GM21723 (cell line): ENCODE measurements at regions not wholly inside any gene's neighbourhood (a gene's known extent, or its start where the extent isn't known, plus 50 kb on each side); places are given as distances from the start of the nearest gene placed in this dataset.

Experiments
- ATAC-seq: cut with Tn5 transposase; IDR thresholded peaks from one replicate; pipeline ENCODE4 v1.9.1; 2021; ENCODE audit warnings: mild to moderate bottlenecking, moderate library complexity; ENCODE audit not compliant: unreplicated experiment

DNA sequence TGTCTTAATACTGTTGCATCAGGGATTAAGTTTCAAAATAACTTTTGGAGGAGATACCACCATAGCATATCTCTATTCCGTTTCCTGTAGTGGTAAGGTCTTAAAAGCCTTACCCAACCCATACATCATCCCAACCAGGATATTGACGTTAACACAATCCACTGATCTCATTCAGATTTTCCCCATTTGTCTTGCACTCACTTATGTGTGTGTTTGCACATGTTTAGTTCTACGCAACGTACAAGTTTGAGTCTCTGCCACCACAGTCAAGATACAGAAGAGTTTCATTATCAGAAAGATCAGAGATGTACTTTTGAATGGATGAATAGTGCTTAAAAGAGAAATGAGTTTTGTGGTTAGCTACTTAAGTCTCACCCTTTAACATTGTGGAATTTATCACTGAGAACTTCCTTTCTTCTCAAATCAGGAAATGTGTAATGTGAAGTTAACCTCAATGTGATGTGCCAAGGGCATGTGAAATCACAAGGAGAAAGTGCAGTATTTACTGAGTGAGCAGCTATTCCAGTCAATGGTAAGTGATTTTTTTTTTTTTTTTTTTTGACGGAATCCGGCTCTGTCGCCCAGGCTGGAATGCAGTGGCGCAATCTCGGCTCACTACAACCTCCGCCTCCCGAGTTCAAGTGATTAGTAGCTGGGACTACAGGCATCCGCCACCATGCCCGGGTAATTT lies 69.2 kb upstream of the EPHA4 start:
- no peak for ATAC-seq

- no peak for ATAC-seq
Measured at GRCh38 chr2:221640686-221641085, 68.6 kb upstream of the EPHA4 start.

DNA sequence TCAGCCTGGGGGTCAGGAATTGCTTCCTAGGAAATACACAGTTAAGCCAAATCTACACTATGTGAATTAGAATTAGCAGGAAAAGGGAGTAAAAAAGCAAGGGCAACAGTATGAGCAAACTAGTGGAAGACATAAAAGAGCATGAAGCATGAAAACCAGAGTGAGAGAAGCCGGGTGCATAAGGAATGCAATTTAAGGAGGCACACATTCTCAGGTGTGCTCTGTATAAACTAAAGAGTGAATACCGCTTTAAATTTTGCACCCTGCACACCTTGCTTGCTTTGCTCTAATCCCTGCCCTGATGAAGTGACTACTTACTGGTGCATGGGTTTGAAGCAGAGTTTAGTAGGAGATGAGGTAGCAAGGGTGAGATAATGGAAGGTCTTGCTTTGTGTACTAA lies 65.7 kb upstream of the EPHA4 start:
- ATAC-seq: no peak

- no peak for ATAC-seq
Measured at GRCh38 chr2:221635949-221636348, 63.8 kb upstream of the EPHA4 start.

DNA sequence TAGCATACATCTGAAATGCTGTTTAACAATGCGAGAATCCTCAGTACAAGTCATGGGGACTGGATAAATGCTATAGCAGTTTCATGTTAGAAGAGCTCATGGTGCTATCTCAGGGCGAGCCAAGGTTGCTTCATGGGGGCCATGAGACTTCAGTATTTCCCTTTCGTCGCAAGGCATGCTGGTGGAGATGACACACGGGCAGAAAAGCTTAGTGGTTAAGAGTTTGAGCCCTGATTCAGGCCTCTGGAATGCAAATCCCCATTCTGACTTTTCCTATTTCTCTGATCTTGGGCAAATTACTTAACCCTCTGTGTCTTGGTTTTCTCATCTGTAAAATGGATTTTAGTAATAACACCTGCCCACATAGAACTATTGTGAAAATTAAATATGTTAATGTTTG lies 57.4 kb upstream of the EPHA4 start:
- ATAC-seq: no peak

DNA sequence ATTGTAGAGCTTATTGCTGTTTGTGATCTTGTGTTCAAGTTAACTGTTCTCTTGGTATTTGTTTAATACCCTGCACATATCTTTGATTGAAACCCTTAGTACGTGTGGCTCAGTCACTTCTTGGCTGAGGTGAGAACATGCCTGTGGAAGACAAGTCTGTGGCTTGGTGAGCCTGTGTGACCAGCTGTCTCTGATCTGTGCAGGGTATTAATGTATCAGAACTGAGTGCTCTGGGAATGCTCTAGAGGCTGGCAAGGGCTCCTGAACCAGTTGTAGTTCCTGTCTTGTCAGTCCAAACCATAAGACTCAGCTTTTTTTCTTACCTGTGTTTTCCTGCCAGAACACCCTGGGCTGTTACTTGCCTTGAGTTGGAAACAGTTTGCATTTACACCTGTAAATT lies 52.4 kb upstream of the EPHA4 start:
- no peak for ATAC-seq
